ENCODE measurements at regions not wholly inside any gene's neighbourhood (a gene's known extent, or its start where the extent isn't known, plus 50 kb on each side); places are given as distances from the start of the nearest gene placed in this dataset.
"Not testable (repeated sequence)": the region's sequence is repeated elsewhere in the genome, so short reads cannot be mapped to it uniquely, and the experiment has no call there.

DNA sequence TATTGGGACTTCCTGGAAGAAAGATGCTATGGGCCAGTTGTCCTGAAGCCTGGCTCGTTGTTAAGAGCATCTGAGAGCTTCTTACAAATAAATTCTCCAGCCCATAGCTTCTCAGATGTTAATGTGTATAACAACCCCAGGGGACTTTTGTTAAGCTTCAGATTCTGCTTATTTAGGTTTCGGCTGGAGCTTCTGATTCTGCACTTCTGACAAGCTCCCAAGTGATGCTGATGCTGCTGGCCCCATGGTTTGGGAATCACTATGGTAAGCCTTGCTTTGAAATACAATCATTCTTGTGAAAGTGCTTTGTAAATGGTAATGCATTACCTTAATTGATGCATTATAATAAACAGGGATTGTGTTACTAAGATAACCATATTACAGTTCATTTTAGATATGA, 281.8 kb upstream of the PLD5 start:
- TF ChIP-seq, protein P1, sequence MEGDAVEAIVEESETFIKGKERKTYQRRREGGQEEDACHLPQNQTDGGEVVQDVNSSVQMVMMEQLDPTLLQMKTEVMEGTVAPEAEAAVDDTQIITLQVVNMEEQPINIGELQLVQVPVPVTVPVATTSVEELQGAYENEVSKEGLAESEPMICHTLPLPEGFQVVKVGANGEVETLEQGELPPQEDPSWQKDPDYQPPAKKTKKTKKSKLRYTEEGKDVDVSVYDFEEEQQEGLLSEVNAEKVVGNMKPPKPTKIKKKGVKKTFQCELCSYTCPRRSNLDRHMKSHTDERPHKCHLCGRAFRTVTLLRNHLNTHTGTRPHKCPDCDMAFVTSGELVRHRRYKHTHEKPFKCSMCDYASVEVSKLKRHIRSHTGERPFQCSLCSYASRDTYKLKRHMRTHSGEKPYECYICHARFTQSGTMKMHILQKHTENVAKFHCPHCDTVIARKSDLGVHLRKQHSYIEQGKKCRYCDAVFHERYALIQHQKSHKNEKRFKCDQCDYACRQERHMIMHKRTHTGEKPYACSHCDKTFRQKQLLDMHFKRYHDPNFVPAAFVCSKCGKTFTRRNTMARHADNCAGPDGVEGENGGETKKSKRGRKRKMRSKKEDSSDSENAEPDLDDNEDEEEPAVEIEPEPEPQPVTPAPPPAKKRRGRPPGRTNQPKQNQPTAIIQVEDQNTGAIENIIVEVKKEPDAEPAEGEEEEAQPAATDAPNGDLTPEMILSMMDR (IDR thresholded peaks at IDR 0.05; ENCODE audit: insufficient read depth, low read depth, low read length, missing control alignments): no peak
- no peak for DNase-seq (ENCODE audit: low read depth)
- no peak overlapping the region for H3K4me3 ChIP-seq (ENCODE audit: low read length)

DNA sequence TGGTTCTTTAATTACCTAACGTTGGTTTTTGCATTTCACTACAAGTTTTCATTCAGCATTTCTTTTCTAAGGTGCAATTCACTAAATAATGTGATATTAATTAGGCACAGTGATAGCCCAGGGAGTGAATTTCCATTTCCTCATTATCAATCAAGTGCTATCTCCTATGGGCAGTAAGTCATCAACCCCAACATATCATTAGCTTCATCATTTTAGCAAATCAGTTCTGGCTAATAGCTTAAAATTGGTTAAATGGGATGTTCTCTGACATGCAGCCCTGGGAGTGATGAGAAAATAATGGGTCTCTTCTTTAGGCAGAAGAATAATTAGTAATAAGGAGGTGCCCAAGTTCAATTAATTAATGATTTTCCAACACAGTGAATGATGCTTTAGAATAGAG, 280.9 kb upstream of the PLD5 start:
- not testable (repeated sequence) for H3K4me3 ChIP-seq (ENCODE audit: low read length); DNase-seq (ENCODE audit: low read depth)

DNA sequence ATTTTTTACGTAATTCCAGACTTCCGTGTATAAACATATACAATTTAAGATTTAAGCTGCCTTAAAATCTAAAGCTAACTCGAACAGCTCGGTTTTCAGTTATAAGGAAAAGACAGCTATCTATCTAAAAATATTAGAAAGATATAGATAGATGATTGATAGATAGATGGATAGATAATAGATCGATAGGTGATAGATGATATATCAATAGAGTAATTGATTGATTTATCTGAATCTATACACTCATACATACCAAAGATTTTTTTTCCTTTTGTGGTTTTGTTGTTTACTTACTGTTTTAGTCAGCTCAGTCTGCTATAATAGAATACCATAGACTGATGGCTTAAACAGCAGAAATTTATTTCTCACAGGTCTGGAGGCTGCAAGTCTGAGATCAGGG, 278.5 kb upstream of the PLD5 start:
- no peak for DNase-seq (ENCODE audit: low read depth)
- TF ChIP-seq, protein P1 (IDR thresholded peaks at IDR 0.05; ENCODE audit: insufficient read depth, low read depth, low read length, missing control alignments): no peak
- no peak overlapping the region for H3K4me3 ChIP-seq (ENCODE audit: low read length)

DNA sequence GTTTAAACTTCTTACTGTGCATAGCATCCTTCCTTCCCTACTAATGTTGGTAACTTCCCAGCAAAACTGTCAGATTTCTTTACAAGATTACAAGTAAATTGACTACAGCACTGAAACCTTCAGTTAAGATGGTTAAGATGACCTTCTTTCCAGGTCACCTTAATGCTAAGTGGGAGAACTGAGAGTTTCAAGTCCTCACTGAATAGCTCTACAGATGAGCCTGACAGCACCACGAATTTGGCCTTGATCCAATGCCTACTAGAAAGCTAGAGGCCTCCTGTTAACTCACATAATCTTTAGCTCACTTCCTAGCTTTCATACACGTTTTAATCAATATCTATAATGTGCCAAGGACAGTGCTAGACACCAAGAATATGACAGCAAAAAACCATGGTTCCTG, 276.0 kb upstream of the PLD5 start:
- no peak overlapping the region for H3K4me3 ChIP-seq (ENCODE audit: low read length)
- TF ChIP-seq, protein P1 (IDR thresholded peaks at IDR 0.05; ENCODE audit: insufficient read depth, low read depth, low read length, missing control alignments): no peak
- no peak for DNase-seq (ENCODE audit: low read depth)

DNA sequence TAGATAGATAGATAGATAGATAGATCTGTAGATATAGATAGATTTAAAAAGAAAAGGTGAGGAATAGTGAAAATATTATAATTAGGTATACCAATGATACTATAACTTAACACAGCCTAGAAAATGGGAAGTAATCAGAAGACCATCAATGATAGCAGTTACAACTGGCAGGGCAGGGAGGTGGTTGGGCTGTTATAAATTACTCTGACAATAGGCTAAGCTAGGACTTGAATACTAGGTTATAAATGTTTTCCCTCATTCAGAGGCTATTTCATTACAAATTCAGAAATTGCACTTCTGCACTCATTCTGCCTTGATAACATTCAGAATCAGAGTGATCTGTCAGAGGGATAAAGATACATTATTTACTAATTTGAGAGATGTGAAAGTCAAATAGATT, 273.4 kb upstream of the PLD5 start:
- no peak for DNase-seq (ENCODE audit: low read depth)
- no peak overlapping the region for H3K4me3 ChIP-seq (ENCODE audit: low read length)
- TF ChIP-seq, protein P1 (IDR thresholded peaks at IDR 0.05; ENCODE audit: insufficient read depth, low read depth, low read length, missing control alignments): no peak

DNA sequence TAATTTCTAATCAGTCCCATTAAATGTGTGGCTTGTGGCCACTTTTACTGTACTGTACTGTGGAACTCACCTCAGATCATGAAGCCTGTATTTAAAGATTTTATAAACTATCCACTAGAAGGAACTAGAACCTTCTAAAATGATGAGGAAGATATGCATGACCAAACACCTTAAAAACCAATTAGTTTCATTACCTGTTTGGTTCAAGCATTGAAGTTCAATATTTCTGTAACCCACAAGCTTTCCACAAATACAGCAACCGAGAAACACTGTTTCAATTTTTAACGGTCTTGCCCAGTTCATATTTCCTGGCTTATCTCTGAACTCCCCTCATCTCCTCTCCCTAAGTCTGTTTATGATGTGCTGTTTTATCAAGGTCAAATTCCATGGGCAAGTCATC, 264.3 kb upstream of the PLD5 start:
- no peak overlapping the region for H3K4me3 ChIP-seq (ENCODE audit: low read length)
- no peak for DNase-seq (ENCODE audit: low read depth)
- TF ChIP-seq, protein P1 (IDR thresholded peaks at IDR 0.05; ENCODE audit: insufficient read depth, low read depth, low read length, missing control alignments): no peak

DNA sequence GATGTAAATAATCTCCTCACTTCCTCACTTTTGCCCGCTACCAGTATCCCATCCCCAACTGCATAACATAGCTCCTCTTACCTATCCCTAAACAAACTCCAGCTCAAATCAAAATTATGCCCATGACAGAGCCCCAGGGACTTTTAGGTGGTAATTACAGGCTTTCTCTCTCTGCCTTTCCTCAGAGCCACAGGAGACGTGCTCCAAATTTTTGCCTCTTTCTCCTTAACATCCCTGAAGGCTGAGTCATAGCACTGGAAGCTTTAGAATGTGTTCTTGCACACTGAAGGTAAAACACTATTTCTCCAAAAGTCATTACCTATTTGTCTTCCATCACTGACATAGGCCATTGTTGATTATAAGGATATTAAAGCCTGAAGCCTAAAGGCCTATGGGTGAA, 263.5 kb upstream of the PLD5 start:
- no peak for DNase-seq (ENCODE audit: low read depth)
- H3K4me3 ChIP-seq (ENCODE audit: low read length): no peak overlapping the region
- TF ChIP-seq, protein P1 (IDR thresholded peaks at IDR 0.05; ENCODE audit: insufficient read depth, low read depth, low read length, missing control alignments): no peak

DNA sequence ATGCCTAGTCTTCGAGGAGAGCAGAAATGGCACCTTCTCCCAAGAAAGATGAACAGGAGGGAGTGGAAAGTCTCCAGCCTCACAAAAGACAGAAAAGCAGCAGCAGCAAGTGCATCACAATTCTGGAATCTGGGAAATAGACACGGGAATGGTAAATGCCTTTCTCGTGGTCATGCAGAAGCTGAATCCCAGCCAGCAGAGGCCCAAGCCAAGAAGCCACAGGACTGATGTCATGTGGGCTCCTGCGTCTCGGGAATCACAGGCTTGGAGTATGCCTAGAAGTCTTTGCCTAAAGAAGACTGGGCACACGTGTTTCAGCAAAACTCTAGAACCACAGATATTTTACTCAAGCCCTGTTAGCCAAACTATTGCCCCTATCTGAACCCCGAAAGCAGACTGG, 260.3 kb upstream of the PLD5 start:
- DNase-seq (ENCODE audit: low read depth): no peak
- H3K4me3 ChIP-seq (ENCODE audit: low read length): no peak overlapping the region
- TF ChIP-seq, protein P1 (IDR thresholded peaks at IDR 0.05; ENCODE audit: insufficient read depth, low read depth, low read length, missing control alignments): no peak
